Brain microvascular endothelial cell (primary cell): ENCODE measurements at regions not wholly inside any gene's neighbourhood (a gene's known extent, or its start where the extent isn't known, plus 50 kb on each side); places are given as distances from the start of the nearest gene placed in this dataset.

Experiments
- DNase-seq: peaks from one replicate; pipeline ENCODE4 v3.0.0-alpha.2; 2020
- H3K27ac ChIP-seq: fragments of 250-450 bp; sonication (Bioruptor Pico); 2 replicates; pipeline ENCODE4 v1.5.1; 2020; ENCODE audit warnings: mild to moderate bottlenecking, moderate library complexity
- H3K27me3 ChIP-seq: fragments of 250-450 bp; sonication (Bioruptor Pico); replicated peaks from 2 replicates; pipeline ENCODE4 v1.5.1; 2020; ENCODE audit warnings: mild to moderate bottlenecking
- H3K36me3 ChIP-seq: fragments of 250-450 bp; sonication (Bioruptor Pico); replicated peaks from 2 replicates; pipeline ENCODE4 v1.5.1; 2020; ENCODE audit warnings: mild to moderate bottlenecking
- H3K4me3 ChIP-seq: 2 replicates; pipeline ENCODE4 v1.5.1; 2011; ENCODE audit warnings: low read depth, mild to moderate bottlenecking, control low read depth, low read length, moderate library complexity
- in situ Hi-C: cut with HindIII; loops from 2 replicates; pipeline ENCODE4 v1.10.0; 2017; ENCODE audit warnings: low sequenced_read_pairs, low pct_ligation_motif_present
- TF ChIP-seq, protein P1 (sequence below): IDR thresholded peaks from 2 replicates; pipeline ENCODE4 v1.5.1; 2011; ENCODE audit warnings: low read depth, mild to moderate bottlenecking, moderate library complexity, low read length, control low read depth, inconsistent platforms; ENCODE audit errors: missing control alignments

DNA sequence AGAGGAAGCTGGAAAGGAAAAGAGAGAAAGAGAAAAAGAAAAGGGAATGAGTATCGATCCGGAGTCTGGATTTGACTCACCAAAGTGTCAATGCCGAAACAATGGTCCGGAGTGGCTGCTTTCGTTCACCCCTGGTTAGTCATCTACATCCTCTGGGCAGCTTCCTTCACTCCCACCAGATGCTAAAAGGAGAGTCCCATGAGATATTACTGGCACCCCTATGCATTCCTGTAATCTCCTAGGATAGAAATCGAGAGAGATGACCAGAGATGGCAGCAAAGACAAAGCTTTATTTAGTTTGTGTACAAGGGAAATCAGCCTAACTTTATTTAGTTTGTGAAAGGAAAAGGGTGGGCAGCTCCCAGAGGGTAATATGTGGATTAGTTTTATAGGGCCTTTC lies 622.2 kb downstream of the ZPLD1 start:
- TF ChIP-seq, protein P1, sequence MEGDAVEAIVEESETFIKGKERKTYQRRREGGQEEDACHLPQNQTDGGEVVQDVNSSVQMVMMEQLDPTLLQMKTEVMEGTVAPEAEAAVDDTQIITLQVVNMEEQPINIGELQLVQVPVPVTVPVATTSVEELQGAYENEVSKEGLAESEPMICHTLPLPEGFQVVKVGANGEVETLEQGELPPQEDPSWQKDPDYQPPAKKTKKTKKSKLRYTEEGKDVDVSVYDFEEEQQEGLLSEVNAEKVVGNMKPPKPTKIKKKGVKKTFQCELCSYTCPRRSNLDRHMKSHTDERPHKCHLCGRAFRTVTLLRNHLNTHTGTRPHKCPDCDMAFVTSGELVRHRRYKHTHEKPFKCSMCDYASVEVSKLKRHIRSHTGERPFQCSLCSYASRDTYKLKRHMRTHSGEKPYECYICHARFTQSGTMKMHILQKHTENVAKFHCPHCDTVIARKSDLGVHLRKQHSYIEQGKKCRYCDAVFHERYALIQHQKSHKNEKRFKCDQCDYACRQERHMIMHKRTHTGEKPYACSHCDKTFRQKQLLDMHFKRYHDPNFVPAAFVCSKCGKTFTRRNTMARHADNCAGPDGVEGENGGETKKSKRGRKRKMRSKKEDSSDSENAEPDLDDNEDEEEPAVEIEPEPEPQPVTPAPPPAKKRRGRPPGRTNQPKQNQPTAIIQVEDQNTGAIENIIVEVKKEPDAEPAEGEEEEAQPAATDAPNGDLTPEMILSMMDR = no peak
- Histone ChIP-seq H3K4me3 (no peak overlapping the region), H3K27ac (no peak overlapping the region), H3K27me3 (no peaks in the 10 kb centered on the region), H3K36me3 (no peaks in the 10 kb centered on the region)
- DNase-seq = no peak
- in situ Hi-C loops = no loop called here

DNA sequence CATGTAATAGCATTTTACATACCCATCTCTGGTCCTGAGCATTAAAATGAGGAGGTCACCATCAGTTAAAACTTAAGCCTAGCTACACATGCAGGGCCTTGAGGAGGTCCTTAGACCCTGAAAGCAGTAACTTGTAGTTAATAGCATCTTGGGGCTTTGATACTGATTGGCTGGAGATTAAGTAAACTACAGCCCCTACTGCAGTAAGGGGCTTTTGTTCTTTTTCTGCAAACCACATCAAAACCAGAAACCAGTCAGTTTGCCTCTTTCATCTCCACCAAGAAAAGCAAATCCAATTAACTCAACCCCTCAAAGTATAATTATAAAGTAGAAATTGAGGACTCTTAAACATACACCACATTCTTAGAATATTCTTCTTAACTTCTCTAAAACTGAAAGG lies 622.7 kb downstream of the ZPLD1 start:
- TF ChIP-seq, protein P1 = no peak
- no peak for DNase-seq
- Histone ChIP-seq H3K27ac (no peak overlapping the region), H3K36me3 (no peaks in the 10 kb centered on the region), H3K27me3 (no peaks in the 10 kb centered on the region), H3K4me3 (no peak overlapping the region)
- in situ Hi-C loops = no loop called here

DNA sequence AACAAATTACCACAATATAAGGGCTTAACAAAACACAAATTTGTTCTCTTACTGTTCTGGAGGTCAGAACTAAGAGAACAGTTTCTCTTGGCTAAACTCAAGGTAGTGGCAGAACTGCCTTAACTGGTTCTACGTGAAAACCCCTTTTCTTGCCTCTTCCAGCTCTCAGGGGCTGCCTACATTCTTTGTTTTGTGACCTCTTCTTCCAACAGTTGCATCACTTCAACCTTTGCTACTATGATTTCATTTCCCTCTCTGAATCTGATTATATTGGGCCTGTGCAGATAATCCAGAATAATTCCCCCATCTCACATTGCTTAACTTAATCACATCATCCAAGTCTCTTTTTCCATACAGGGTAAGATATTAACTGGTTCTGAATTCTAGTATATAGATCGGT lies 624.6 kb downstream of the ZPLD1 start:
- in situ Hi-C loops = no loop called here
- Histone ChIP-seq H3K4me3 (no peak overlapping the region), H3K27me3 (no peaks in the 10 kb centered on the region), H3K27ac (no peak overlapping the region), H3K36me3 (no peaks in the 10 kb centered on the region)
- no peak for DNase-seq
- TF ChIP-seq, protein P1 = no peak

GRCh38 chr3:103060242-103060641 lies 625.4 kb downstream of the ZPLD1 start:
- Histone ChIP-seq H3K36me3 (no peaks in the 10 kb centered on the region), H3K4me3 (no peak overlapping the region), H3K27me3 (no peaks in the 10 kb centered on the region), H3K27ac (no peak overlapping the region)
- no peak for DNase-seq
- in situ Hi-C loops = no loop called here
- TF ChIP-seq, protein P1 = no peak

- Histone ChIP-seq H3K4me3 (no peak overlapping the region), H3K27me3 (no peaks in the 10 kb centered on the region), H3K36me3 (no peaks in the 10 kb centered on the region), H3K27ac (no peak overlapping the region)
- TF ChIP-seq, protein P1 = no peak
- in situ Hi-C loops = no loop called here
- DNase-seq = no peak
Observed at GRCh38 chr3:103067963-103068362, 633.1 kb downstream of the ZPLD1 start.

DNA sequence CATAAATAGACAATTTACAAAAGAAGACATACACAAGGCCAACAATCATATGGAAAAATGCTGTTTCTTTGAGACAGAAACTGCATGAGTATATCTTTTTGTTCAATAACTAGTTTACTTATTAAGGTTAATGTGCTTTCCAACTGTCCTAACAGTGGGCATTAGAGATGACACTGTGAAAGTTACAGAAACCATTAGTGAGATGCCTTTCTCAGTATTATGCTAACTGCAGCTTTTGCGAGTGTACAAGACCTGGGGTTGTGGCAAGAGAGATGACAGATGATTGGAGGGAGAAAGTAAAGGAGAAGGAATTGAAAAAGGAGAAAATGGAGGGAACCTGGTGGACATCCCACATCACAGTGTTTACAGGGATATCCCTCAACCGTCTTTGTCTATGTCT lies 640.5 kb downstream of the ZPLD1 start:
- no peak for DNase-seq
- Histone ChIP-seq H3K27me3 (no peaks in the 10 kb centered on the region), H3K36me3 (no peaks in the 10 kb centered on the region), H3K27ac (no peak overlapping the region), H3K4me3 (no peak overlapping the region)
- in situ Hi-C loops = no loop called here
- TF ChIP-seq, protein P1 = no peak
